Fibroblast of skin of right quadriceps (primary cell): ENCODE measurements at regions not wholly inside any gene's neighbourhood (a gene's known extent, or its start where the extent isn't known, plus 50 kb on each side); places are given as distances from the start of the nearest gene placed in this dataset.

ENCODE experiments used
- DNase-seq: peaks from one replicate; pipeline ENCODE4 v3.0.0-alpha.2; 2013

GRCh38 chr16:77668201-77668600 is 54.1 kb upstream of the NUDT7 start:
- no peak for DNase-seq

- DNase-seq = no peak
These were observed 53.3 kb upstream of the NUDT7 start for GRCh38 chr16:77669057-77669456.
